ENCODE measurements at regions not wholly inside any gene's neighbourhood (a gene's known extent, or its start where the extent isn't known, plus 50 kb on each side); places are given as distances from the start of the nearest gene placed in this dataset.

DNA sequence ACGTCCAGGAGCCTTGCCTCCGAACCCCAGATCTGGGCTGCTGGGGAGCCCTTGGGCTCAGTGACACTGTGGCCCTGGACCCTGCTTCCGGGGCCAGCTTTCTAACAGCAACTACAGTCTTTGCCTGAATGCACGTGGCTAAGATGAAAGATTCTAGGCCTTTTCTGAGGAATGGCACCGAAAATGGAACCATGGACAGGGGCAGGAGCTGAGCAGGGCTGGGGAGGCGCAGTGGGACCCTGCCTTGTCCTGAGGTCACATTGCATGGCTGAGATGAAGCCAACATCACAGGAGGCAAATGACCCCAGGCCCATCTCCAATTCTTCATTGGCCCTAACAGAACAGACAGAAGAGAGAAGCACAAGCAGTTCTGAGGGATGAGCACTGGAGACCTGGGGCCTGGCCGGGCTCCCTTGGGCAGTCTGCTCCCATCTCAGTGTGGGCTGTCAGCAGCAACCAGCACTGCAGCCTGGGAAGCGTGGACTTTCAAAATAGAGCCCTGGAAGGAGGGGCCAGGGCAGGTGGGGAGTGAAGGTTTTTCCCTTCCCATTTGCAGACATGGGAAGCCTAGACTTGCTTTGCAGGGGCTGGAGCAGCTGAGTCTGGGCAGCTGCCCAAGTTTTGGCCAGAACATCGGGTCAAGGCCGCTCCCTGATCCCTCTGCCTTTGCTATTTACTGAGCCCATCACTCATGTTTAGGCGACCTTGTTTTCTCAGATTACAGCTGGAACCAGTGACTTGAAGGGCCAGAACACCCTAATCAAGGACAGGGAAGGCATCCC, 114.4 kb upstream of the TCERG1L start:
- DNase-seq: no peak

DNA sequence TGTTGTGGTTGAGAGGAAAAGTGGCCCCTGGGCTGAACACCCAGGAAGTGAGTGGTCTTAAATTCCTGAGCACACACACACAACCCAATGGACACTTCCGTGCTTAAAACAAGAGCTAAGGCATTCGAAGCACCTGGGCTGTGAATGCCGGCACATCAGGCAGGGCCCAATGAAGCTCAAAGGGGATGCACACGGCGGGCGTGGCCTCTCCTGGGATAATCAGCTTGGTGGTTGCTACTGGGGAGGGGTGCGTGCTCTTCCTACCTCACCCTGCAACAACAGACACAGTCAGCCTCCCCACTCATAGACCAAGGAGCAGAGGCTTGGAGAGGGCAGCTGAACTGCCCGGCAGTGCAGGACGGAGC, 115.0 kb upstream of the TCERG1L start:
- no peak for DNase-seq

DNA sequence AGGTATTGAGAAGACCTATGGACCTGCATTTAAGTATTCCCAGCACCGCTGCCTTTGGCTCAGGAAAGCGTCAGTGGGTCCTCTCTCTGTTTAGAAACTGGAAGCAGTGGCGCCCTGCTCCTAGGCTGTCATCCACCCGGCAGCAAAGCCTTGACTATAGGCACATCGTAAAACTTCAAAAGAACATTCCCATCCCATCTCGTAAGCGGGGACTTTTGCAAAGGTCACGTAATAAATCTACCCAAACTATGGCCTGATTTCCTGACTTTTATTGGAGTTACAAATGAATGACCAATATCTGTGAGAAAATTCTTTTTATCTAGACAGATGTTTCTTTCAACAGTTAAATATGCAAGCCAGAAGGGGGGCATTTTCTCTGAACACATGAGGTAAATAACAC, 115.8 kb upstream of the TCERG1L start:
- no peak for DNase-seq

DNA sequence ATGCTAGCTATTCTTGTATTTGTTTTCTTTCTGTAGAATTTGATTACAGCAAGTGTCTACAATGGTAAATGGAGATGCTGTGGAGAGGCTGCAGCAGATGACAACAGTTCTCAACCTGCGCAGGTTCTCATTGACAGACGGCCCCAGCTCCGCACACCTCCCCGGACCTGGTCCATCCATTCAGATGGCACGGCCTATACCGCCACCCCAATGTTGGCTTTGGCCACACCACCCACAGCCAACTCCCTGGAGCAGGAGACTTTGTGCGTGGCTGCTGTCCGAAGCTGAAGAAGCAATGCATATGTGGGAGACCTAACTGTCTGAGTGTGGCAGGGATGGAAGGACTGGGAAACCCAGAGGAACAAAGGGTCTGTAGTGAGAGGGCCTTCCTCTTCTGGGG, 116.4 kb upstream of the TCERG1L start:
- no peak for DNase-seq

DNA sequence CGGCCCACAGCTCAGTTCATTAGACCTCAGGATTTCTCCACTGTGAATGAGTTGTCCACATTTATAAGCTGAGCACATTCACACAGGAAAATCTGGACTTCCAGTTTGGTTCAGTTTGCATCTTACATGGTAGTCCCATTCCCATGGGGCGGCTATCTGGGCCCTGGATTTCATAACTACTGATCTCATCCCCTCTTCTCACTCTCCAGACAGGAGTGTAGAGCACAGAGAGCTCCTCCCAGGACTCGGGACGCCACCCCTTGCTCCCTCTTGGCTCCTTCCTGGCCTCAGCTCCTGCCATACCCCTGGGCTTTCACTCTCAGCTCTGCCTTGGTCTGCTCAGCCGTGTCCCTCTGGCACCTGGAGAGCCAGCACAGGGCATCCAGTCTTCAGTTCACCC, 117.6 kb upstream of the TCERG1L start:
- no peak for DNase-seq

DNA sequence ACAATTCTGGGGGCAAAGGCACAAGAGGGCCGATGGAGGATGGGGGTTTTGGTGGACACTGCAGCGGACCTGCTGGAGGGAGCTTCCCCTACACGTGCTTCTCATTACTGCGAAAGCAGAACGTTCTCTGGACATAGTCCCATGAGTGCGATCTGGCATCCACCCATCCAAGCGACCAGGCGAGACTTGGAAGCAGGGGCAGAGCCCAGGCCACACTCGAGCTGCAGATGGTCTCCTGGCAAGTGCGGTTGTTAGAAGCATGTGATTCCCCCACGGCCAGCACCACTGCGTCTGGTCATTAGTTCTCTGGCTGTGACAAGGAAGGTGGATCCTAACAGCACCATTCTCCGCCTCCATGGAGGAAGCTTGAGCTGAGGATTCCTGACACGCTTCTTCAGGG, 118.4 kb upstream of the TCERG1L start:
- no peak for DNase-seq

DNA sequence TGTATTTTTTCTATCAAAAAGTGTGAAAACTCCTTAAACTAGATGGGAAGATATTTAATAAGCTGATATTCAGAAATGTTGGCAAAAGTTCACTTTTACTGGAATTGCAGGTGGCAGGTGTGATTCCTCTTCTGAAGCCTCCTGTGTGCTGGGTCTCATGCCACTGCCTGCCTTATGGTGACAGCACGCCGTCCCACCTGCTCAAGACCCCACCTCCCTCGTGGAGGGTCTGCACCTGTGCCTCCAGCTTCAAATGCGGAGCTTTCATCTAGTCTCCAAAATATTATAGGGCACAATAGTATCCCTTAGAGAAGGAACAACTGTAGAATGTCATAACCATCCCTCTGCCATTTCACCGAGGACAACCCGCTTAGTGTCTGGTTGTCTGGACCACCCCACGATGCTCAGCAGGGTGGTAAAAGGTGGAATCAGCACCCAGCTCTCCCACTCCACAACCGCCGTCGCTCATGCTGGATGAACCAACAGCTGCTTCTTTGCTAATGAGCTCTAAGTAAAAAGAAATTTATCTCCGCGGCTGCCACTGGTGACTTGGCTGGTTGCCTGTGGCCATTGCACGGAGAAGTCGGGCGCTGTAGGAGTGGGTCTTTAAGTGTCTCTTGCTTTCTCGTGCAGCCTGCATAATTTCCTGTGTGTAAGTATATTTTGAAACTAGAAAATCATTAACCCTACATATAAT, 119.3 kb upstream of the TCERG1L start:
- no peak for DNase-seq

DNA sequence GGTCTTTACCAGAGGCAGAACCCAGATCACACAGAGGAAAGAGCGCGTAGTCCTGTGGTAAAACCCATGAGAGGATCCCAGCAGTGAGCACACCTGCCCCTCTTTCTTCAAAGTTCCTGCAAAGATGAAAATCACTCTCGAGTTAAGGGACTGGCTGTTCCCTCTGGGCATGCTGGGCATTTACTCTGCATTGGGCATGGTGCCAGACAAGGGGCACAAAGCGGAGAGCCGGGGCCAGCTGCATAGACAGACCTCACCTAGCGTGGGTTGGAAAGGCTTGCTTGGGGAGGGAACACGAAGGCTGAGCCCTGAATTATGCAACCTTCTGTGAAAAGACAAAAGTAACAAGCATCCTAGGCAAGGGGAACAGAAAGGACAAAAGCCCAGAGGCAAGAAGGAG, 120.0 kb upstream of the TCERG1L start:
- no peak for DNase-seq

DNA sequence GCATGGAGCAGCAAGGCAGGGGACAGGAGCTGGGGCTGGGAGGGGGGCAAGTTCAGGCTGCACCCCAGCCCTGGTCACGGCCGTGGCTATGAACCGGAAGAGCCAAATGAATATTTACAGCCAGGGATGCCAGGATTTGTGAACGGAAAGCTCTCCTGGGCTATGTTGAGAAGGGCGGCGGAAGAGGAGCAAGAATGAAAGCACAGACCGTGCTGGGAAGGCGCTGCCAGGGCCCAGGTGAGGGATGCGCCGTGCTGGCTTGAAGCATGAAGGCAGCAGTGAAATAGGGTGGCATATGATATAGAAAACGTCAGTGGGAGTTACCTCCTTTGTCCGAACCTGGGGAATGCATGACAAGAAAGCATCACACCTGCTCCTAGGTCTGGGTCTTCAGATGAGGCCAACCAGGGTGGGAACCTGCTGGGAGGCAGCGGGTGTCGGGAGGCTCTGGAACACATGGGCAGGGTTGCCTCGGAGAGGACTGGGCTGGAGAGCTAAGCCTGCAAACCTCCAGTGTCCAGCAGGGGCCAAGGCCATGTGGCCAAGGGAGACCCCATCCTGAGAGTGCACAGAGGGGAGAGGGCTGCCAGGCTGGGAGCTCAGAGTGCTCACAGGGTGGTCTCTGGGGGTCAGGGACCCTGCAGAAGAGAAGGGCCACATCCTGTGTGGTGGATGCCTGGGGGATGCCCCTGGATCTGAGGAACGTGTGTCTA, 120.6 kb upstream of the TCERG1L start:
- no peak for DNase-seq

DNA sequence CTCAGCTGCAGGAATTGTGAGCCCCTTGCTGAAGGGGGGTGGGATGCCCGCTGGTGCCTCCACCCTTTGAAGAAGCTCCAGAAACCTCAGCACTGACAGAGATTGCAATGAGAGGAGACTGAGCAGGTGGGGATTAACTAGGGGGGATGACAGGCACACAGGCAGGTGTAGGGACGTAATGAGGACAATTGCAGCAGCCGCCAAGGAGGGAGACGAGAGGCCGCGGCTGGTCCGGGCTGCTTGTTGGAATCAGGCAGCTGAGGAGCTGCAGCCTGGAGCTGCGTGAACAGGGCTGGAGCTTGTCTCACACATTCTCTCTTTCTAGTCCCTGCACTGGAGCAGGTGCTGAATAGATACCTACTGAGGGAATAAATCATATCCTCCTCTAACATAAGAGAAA, 122.0 kb upstream of the TCERG1L start:
- no peak for DNase-seq

DNA sequence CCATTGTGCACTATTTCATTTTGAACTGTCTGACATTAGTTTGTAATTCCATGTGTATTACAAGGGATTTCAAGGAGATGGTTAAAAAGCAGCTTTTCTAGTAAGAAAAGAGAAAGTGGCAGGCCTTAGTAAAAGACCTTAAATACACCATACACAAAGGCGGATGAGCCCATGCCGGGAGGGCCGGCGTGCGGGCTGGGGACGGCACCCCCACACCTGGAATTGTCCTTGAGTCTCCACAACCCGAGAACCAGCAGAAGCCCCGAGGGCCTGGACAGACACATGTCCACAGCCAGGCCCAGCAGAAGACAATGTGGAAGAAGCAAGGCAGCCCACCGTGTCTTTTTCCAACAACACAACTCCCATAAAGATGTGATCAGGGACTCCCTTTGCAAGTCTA, 123.7 kb upstream of the TCERG1L start:
- no peak for DNase-seq

DNA sequence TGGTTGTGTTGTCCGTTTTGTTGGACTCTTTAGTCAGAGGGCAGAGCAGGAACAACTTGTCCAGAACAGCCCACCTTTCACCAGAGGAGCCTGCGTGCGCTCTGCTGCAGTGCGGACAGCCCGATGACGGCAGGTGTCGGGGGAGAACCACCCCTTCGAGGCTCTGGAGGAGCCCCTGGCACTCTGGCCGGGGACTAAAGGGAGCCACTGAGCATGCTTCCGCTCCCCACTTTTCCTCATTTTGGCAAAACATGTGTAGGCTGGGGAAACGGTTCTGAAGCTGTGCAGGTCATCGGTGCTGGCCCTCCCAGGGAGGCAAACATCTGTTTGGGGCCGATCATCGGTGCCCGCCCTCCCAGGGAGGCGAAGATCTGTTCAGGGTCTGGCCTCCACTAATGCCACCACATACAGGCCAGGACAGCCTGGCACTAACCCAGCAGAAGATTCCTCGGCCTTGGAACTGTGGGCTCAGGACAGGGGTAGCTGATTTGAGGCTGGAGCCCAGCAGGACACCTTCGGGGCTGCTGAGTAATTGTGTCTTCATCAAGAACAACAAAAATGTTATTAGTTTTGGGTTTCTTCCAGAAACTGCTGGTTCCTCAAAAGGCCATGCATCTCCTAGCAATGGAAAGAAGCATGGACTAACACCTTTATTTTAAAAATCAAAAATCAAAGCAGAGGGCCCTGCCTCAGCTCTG, 124.4 kb upstream of the TCERG1L start:
- no peak for DNase-seq

DNA sequence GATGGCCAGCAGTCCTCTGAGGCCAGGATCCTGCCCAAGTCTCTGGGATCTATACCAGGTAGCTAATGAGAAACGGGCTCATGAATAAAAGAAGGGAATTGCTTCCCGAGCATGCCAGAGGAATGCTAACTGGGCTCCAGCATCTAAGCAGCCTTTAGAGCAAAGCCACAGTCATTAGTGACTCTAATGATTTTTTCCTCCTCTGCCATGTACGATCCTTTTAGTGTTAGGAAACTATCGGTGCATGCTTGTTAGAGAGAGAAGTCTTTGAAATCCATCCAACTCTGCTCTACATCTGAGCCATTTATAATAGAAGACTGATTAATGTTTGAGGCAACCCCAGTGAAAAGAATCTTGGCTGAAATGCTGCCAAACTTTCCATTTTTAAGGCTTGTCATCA, 124.9 kb upstream of the TCERG1L start:
- no peak for DNase-seq

DNA sequence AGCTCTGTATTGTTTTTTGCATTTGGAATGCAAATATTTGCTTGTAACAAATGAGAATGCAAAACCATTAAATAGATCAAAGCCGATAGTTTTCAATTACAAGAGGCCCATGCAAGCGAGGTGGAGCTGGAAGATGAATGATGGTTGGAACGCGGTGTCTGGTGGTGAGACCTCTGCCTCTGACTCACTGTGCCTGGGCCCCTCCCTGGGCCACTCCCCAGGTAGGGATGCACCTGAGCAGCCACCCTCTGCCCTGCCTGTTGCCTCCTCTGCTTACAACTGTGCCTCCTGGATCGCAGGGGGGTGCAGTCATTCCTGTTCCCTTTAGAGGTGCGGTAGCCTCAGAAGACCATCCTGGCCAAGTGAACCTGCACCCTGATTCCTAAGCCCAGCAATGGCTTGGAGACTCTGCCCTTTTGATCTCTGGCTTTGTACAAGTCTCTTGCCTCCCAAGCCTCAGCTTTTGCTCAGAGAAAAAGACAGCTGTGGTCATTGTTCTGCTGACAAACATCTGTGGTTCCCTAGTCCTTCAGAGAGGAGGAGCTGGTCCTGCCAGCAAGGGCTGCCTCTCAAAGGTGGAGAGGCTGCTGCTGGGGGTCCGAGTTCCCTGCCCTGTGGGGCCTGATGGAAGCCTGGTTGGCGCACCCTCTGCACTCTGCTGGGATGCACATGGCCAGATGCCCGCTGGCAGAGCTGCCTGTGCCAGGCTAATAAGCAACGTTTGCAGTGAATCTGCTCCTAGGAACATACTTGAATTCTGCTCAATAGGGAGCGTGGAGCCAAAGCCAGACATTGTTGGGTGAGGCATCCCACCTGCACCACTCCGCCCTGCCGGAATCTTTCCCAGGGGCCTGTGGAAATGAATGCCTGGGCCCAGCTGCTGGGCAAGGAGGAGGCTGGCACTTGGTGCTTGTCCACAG, 126.3 kb upstream of the TCERG1L start:
- DNase-seq: no peak

DNA sequence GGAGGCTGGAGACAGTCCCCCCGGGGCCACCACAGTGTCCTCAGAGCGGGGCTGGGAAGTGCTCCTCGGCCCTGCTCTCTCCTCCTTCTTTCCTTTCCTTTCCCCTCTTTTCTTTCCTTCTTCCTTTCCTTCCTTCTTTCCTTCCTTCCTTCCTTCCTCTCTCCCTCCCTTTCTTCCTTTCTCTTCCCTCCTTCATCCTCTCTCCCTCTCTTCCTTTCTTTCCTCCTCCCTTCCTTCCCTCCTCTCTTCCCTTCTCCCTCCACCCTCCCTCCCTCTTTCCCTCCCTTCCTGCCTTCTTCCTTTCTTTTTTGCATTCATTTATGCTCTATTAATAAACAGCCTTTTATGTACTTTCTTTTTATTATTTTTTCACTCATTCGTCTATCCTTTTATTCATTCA, 127.1 kb upstream of the TCERG1L start:
- DNase-seq: no peak

DNA sequence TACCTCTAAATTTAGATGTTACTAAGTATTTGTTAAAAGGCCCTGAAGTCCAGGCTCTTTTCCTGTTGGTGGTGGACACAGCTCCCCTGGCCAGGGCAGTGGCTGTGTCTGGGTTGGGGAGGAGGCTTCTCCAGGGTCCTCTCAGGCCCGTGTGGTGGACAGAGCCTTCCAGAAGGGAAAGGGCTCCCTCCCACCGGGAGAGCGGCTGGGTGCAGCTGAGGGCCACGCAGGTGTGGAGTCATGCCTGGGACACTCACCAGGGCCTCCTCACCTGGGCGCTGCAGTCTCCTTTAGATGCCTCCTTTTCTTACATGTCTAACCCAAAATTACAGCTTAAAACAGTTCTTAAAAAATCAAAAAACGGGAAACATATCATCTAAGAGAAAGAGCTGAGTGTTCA, 128.2 kb upstream of the TCERG1L start:
- DNase-seq: no peak

DNA sequence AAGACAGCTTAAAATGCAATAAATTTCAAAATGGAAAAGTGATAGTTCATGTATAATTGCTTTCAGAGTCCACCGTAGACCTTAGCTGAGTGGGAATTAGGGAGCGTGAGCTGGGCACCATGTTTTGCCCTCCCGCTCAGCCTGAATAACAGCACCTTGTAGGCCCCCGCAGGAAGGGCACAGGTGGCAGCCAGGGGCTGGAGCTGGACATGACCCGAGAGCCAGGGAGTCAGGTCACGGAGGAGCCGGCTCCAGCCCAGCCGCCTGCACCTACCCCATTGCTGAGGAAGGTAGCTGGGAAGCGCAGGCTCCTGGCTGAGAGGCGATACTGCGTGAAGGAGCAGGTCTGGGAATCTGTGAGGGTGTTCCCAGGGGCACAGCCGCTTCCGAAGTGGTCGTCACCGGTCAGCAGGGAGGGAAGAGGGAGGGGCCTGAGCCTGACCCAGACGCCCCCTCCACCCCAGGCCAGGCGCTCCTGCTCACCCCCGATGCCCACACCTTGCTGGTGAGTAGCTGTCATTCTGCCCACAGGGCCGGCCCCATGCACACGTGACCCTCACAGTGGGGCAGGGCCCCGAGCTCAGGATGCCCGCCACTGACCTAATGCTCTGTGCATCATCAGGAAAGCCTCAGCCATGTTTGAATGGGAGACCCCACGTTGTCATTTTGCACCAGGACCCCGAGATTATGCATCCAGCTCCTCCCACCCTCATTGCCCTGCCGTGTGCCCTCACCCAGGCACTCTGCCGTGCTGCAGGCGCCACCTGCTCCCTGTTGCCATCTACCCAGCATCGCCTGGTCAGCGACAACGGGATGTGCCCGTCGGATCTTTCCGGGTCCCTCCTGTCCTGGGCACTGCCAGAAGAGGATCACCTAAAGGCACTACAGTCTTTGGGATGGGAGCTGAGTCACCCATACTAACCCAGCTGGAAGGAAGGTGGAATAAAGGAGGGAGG, 129.2 kb upstream of the TCERG1L start:
- no peak for DNase-seq

DNA sequence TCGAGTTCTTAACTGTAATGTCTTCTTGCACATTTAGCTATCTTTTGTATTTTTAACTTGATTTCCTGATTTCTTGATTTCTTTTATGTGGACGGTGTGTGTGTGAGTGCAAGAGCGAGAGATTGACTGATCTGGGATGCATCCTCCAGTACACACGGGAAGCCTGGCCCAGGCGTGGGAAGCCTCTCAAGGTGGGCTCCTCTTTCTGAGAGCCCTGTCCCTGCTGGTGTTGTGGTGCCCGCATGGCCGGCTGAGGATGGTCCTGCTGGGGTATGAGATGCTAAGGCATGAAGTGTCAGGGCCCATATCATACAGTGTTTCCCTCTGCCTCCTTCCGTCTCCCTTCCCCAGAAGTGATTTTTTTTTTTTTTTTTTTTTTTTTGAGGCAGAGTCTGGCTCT, 130.8 kb upstream of the TCERG1L start:
- no peak for DNase-seq

DNA sequence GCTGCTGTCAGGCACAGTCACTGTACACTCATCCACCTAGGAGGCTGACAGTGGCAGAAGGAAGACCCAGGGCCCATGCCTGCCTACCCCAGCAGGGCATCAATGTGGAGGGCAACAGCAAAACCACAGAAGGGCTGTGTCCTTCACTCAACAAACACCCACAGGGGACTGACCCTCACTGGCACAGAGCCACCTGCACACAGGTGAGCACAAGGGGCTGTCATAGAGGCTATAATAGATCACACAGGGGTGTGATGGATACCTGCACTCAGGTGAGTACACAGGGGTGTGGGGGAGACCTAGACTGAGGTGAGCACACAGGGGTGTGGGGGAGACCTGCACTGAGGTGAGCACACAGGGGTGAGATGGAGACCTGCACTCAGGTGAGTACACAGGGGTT, 132.8 kb upstream of the TCERG1L start:
- no peak for DNase-seq

DNA sequence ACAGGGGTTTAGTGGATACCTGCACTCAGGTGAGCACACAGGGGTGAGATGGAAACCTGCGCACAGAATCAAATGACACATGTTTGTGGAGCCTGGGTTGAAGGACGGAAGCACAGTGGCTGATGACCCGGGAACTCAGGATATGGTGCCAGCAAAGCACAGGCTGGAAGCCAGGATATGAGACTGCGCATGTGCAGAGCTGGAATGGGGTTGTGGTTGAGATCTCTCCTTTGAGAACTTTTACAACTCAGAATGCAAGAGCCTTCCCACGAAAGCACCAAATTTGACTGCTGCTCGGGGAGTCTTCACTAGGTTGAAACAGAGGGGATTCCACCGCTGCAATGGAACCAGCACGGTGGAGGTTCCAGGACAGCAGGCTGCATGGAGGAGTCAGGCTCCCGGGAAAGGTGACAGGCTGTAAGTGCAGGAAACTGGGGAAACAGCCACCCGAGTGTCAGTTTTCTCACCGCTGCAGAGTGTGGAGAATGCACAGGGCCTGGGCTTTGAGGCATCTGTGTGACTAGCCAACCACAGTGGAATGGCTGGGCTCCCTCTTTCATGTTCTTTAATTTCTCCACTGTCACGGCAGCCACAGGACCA, 133.4 kb upstream of the TCERG1L start:
- DNase-seq: no peak

DNA sequence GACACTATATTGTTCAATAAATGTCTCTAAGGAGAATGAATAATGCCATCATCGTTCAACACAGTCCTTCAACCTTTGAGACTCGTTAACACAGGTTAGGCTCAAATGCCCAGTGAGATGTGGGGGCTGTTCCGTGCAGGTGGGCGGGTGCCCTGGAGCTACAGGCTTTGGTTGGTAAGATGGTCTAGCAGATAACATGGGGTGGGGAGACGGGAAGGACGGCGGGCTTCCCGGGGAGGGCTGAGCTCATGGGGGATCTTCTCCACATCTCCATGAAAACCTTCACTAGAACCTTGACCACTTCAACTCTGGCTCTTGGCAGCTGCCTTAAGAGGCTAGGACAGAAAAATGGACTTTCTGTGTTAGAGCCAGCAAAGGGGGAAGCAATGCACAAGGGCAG, 134.1 kb upstream of the TCERG1L start:
- no peak for DNase-seq

Measured in T-helper 9 cell (primary cell).